Activated CD4-positive, alpha-beta T cell treated with anti-CD3 and anti-CD28 coated beads, Interleukin-2, amount 10 ng/mL, durations not matched to agents 7 days and 5 days (primary cell): ENCODE measurements at regions not wholly inside any gene's neighbourhood (a gene's known extent, or its start where the extent isn't known, plus 50 kb on each side); places are given as distances from the start of the nearest gene placed in this dataset.
"Not testable (repeated sequence)": the region's sequence is repeated elsewhere in the genome, so short reads cannot be mapped to it uniquely, and the experiment has no call there.

Experiments used
- CTCF ChIA-PET: fragments of 350-600 bp; sonication (Branson Sonifier 250); formaldehyde crosslinking; loops from one replicate; lab custom pipeline; 2021; ENCODE audit warnings: antibody characterized with exemption; lab: Charles Lee
- POLR2A ChIA-PET: fragments of 350-600 bp; sonication (Branson Sonifier 250); formaldehyde crosslinking; loops from one replicate; lab custom pipeline; 2021; ENCODE audit warnings: antibody characterized with exemption; lab: Charles Lee
- DNase-seq: peaks from one replicate; pipeline ENCODE4 v3.0.0-alpha.2; 2020
- H3K27ac Mint-ChIP-seq: one replicate; pipeline ENCODE4 v1.8.0; 2021; ENCODE audit warnings: mild to moderate bottlenecking, moderate library complexity, mixed read lengths
- H3K27me3 Mint-ChIP-seq: one replicate; pipeline ENCODE4 v1.8.0; 2021; ENCODE audit warnings: mixed read lengths
- H3K36me3 Mint-ChIP-seq: one replicate; pipeline ENCODE4 v1.8.0; 2021; ENCODE audit warnings: low read depth, mixed read lengths
- H3K4me1 Mint-ChIP-seq: one replicate; pipeline ENCODE4 v1.8.0; 2021; ENCODE audit warnings: mixed read lengths
- H3K4me3 Mint-ChIP-seq: one replicate; pipeline ENCODE4 v1.8.0; 2021; ENCODE audit warnings: mild to moderate bottlenecking, moderate library complexity, mixed read lengths
- H3K9me3 Mint-ChIP-seq: one replicate; pipeline ENCODE4 v1.8.0; 2021; ENCODE audit warnings: mixed read lengths

DNA sequence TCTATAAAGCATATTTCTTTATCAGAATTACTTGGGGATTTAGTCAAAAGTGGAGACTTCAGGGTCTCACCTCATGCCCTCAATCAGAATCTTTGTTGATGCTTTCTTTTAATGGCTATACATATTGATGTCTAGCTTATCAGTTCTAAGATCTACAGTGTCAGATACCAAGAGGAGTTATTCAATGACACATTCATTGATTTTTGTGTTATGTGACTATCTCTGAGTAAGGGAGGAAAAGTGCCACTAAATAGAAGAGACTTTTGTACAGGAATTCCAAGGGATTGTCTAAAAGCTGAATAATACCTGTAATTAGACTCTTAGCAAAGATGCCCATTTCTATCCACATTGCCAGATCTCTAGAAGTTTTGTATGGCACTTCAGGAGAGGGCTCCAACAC lies 87.2 kb downstream of the HLX start:
- no peaks in the 10 kb centered on the region for H3K4me1 Mint-ChIP-seq
- CTCF ChIA-PET: no interaction called here
- no peak overlapping the region for H3K4me3 Mint-ChIP-seq
- POLR2A ChIA-PET: no interaction called here
- H3K36me3 Mint-ChIP-seq: no peaks in the 10 kb centered on the region
- no peak overlapping the region for H3K27ac Mint-ChIP-seq
- DNase-seq: no peak
- H3K27me3 Mint-ChIP-seq: no peaks in the 10 kb centered on the region
- H3K9me3 Mint-ChIP-seq: no peaks in the 10 kb centered on the region

DNA sequence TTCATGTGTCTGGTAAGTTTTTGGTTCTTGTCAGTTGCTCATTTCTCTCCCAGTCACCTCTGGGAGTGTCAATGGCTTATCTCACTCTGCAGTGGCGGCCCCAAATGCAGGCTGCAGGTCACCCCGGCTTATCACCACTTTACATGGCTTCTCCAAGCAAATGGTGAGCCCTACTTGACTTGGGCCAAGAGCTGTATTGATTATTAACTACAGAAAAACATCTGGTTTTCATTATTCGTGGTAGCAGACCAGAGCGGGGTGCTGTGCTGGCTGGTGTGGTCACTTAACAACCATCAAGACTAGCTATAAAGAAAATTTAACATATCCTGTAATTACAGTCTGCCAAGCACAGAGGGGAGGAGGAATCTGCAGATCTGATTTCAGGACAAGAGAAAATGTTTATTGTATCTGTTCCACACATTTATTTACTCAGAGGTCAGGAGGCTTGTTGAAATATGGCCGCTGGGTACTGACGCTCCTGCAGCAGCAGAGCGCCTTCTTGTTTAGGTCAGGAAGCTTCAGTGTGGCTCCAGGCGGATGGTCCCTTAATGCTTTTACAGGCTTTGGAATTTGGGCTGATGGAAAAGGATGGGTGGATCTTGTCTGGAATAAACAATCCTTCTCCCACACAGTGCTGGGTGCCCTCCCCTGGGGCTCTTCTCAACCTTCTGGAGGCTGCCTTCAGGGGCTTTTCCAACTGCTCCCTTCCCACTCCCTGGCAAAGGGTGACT lies 87.8 kb downstream of the HLX start:
- ChIA-PET CTCF (interaction anchor here (0.6 kb wide), 1 partner anchor 411 kb away, joined by 3 read pairs; no protein-coding TSS in a partner anchor), POLR2A (no interaction called here)
- H3K4me1 Mint-ChIP-seq: no peaks in the 10 kb centered on the region
- H3K27me3 Mint-ChIP-seq: no peaks in the 10 kb centered on the region
- H3K9me3 Mint-ChIP-seq: no peaks in the 10 kb centered on the region
- DNase-seq: no peak
- H3K4me3 Mint-ChIP-seq: no peak overlapping the region
- H3K36me3 Mint-ChIP-seq: no peaks in the 10 kb centered on the region
- H3K27ac Mint-ChIP-seq: no peak overlapping the region

GRCh38 chr1:220967911-220968310 lies 88.7 kb downstream of the HLX start:
- H3K36me3 Mint-ChIP-seq: no peaks in the 10 kb centered on the region
- DNase-seq: no peak
- CTCF ChIA-PET: interaction anchor here (0.6 kb wide), 1 partner anchor 410 kb away, joined by 3 read pairs; no protein-coding TSS in a partner anchor
- POLR2A ChIA-PET: no interaction called here
- H3K27me3 Mint-ChIP-seq: no peaks in the 10 kb centered on the region
- no peaks in the 10 kb centered on the region for H3K9me3 Mint-ChIP-seq
- no peak overlapping the region for H3K4me3 Mint-ChIP-seq
- no peak overlapping the region for H3K27ac Mint-ChIP-seq
- no peaks in the 10 kb centered on the region for H3K4me1 Mint-ChIP-seq

DNA sequence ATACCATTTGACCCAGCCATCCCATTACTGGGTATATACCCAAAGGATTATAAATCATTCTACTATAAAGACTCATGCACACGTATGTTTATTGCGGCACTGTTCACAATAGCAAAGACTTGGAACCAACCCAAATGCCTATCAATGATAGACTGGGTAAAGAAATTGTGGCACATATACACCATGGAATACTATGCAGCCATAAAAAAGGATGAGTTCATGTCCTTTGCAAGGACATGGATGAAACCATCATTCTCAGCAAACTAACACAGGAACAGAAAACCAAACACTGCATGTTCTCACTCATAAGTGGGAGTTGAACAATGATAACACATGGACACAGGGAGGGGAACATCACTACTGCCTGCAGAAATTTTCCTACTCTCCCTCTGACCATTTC lies 90.0 kb downstream of the HLX start:
- H3K27me3 Mint-ChIP-seq, H3K9me3 Mint-ChIP-seq, H3K4me3 Mint-ChIP-seq, H3K36me3 Mint-ChIP-seq, POLR2A ChIA-PET, H3K4me1 Mint-ChIP-seq, DNase-seq, H3K27ac Mint-ChIP-seq, CTCF ChIA-PET: not testable (repeated sequence)

GRCh38 chr1:220970311-220970710 lies 91.1 kb downstream of the HLX start:
- CTCF ChIA-PET: no interaction called here

DNA sequence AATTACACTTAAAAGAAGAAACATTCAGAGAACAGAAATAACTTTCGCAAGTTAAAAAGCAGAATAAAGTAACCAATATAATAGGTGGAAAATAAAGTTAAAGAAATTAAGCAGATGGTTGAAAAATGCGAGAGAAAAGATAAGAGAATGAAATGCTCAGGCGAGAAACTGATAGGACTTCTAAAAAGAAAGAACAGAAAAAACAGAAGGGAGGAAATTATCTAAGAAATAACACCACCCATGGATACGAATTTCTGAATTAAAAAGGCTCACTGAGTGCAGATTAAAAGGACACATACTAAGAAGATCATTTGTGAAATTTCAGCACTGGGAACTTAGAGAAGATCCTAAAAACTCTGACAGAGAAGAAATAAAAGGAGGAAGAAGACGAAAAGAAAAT lies 92.0 kb downstream of the HLX start:
- no peak for DNase-seq
- no peak overlapping the region for H3K4me3 Mint-ChIP-seq
- H3K27ac Mint-ChIP-seq: no peak overlapping the region
- no peaks in the 10 kb centered on the region for H3K4me1 Mint-ChIP-seq
- no peaks in the 10 kb centered on the region for H3K9me3 Mint-ChIP-seq
- POLR2A ChIA-PET: no interaction called here
- no peaks in the 10 kb centered on the region for H3K27me3 Mint-ChIP-seq
- CTCF ChIA-PET: no interaction called here
- no peaks in the 10 kb centered on the region for H3K36me3 Mint-ChIP-seq

More at GRCh38 chr1:220970311-220970710, 91.1 kb downstream of the HLX start:
- H3K27ac Mint-ChIP-seq: no peak overlapping the region
- H3K4me1 Mint-ChIP-seq: no peaks in the 10 kb centered on the region
- no peaks in the 10 kb centered on the region for H3K9me3 Mint-ChIP-seq
- POLR2A ChIA-PET: no interaction called here
- DNase-seq: no peak
- H3K4me3 Mint-ChIP-seq: no peak overlapping the region
- no peaks in the 10 kb centered on the region for H3K27me3 Mint-ChIP-seq
- no peaks in the 10 kb centered on the region for H3K36me3 Mint-ChIP-seq

DNA sequence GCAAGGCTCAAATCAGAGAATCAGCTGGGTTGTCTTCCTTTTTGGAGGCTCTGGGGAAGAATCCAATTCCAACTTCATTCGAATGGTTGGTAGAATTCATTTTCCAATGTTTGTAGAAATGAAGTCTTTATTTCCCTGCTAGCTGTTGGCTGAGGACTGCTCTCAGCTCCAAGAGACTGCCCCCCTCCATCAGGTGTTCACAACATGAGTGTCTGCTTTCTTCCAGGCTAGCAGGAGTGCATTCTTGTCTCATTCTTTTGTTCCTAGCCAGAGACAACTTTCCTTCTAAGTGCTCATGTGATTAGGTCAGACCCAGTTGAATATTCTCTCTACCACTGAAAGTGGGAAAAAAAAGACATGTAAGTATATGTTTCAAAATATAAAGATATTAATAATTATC lies 95.2 kb downstream of the HLX start:
- H3K4me1 Mint-ChIP-seq: no peaks in the 10 kb centered on the region
- H3K27me3 Mint-ChIP-seq: no peaks in the 10 kb centered on the region
- DNase-seq: no peak
- no peaks in the 10 kb centered on the region for H3K36me3 Mint-ChIP-seq
- ChIA-PET CTCF (no interaction called here), POLR2A (no interaction called here)
- H3K4me3 Mint-ChIP-seq: no peak overlapping the region
- no peaks in the 10 kb centered on the region for H3K9me3 Mint-ChIP-seq
- H3K27ac Mint-ChIP-seq: no peak overlapping the region

GRCh38 chr1:220976390-220976789 lies 97.1 kb downstream of the HLX start:
- no peaks in the 10 kb centered on the region for H3K36me3 Mint-ChIP-seq
- H3K27me3 Mint-ChIP-seq: no peaks in the 10 kb centered on the region
- no peak overlapping the region for H3K27ac Mint-ChIP-seq
- no peak for DNase-seq
- no peaks in the 10 kb centered on the region for H3K4me1 Mint-ChIP-seq
- H3K4me3 Mint-ChIP-seq: no peak overlapping the region
- CTCF ChIA-PET: interaction anchor here (0.7 kb wide), 1 partner anchor 627 kb away, joined by 3 read pairs; no protein-coding TSS in a partner anchor
- H3K9me3 Mint-ChIP-seq: no peaks in the 10 kb centered on the region
- POLR2A ChIA-PET: no interaction called here

DNA sequence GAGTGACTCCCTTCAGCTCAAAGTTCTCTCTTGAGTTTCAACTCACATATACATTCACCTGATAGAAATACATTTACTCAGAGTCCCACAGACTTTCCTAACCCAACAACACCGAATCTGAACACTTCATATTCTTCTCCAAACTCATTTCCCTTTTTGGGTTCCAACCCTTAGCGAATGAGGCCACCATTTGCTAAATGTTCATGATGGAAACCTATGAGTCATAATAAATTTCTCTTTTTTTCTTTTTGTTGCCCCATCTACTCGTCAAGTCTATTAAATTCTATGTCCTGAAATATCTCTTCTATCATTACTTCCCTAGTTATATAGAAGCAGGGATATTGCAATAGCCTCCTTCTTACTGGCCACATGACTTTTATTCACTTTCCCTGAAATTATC lies 100.1 kb downstream of the HLX start:
- H3K27me3 Mint-ChIP-seq: no peaks in the 10 kb centered on the region
- no peak for DNase-seq
- CTCF ChIA-PET: no interaction called here
- H3K27ac Mint-ChIP-seq: no peak overlapping the region
- H3K9me3 Mint-ChIP-seq: no peaks in the 10 kb centered on the region
- no peaks in the 10 kb centered on the region for H3K4me1 Mint-ChIP-seq
- H3K4me3 Mint-ChIP-seq: no peak overlapping the region
- POLR2A ChIA-PET: no interaction called here
- no peaks in the 10 kb centered on the region for H3K36me3 Mint-ChIP-seq

- Mint-ChIP-seq H3K27ac (no peak overlapping the region), H3K36me3 (no peaks in the 10 kb centered on the region), H3K4me1 (no peaks in the 10 kb centered on the region), H3K9me3 (no peaks in the 10 kb centered on the region), H3K4me3 (no peak overlapping the region), H3K27me3 (no peaks in the 10 kb centered on the region)
- no peak for DNase-seq
- ChIA-PET POLR2A (no interaction called here), CTCF (no interaction called here)
These were observed 103.4 kb downstream of the HLX start for GRCh38 chr1:220982686-220983085.

- no peak for DNase-seq
- Mint-ChIP-seq H3K27ac (no peak overlapping the region), H3K4me3 (no peak overlapping the region), H3K36me3 (no peaks in the 10 kb centered on the region), H3K27me3 (peaks cover under 1% of the 10 kb centered on the region), H3K4me1 (no peaks in the 10 kb centered on the region), H3K9me3 (no peaks in the 10 kb centered on the region)
- ChIA-PET CTCF (no interaction called here), POLR2A (no interaction called here)
These were observed 104.8 kb downstream of the HLX start for GRCh38 chr1:220983877-220984635.

- Mint-ChIP-seq H3K4me3 (no peak overlapping the region), H3K27me3 (peaks cover 3% of the 10 kb centered on the region), H3K36me3 (no peaks in the 10 kb centered on the region), H3K4me1 (no peaks in the 10 kb centered on the region), H3K27ac (no peak overlapping the region), H3K9me3 (no peaks in the 10 kb centered on the region)
- POLR2A ChIA-PET: no interaction called here
- CTCF ChIA-PET: no interaction called here
- no peak for DNase-seq
These were observed 111.4 kb downstream of the HLX start for GRCh38 chr1:220990427-220991339.

GRCh38 chr1:220991506-220991905 lies 112.3 kb downstream of the HLX start:
- ChIA-PET CTCF (no interaction called here), POLR2A (no interaction called here)
- Mint-ChIP-seq H3K9me3 (no peaks in the 10 kb centered on the region), H3K36me3 (no peaks in the 10 kb centered on the region), H3K27ac (no peak overlapping the region), H3K27me3 (peaks cover 3% of the 10 kb centered on the region), H3K4me1 (no peaks in the 10 kb centered on the region), H3K4me3 (no peak overlapping the region)
- no peak for DNase-seq
